ENCODE measurements at regions not wholly inside any gene's neighbourhood (a gene's known extent, or its start where the extent isn't known, plus 50 kb on each side); places are given as distances from the start of the nearest gene placed in this dataset.
A peak's percentile ranks its signal among the peaks of the same experiment; 100 is the strongest.

- TF ChIP-seq EP300 (IDR thresholded peaks at IDR 0.05; ENCODE audit: low read depth) = no peak
- no peak for TF ChIP-seq POLR2A (IDR thresholded peaks at IDR 0.05)
- no peak for TF ChIP-seq CTCF (IDR thresholded peaks at IDR 0.05)
- no peak for TF ChIP-seq POLR2AphosphoS5 (IDR thresholded peaks at IDR 0.05)
- Histone ChIP-seq H3K9me3 (no peaks in the 10 kb centered on the region), H3K4me3 (no peak overlapping the region), H3K27me3 (no peaks in the 10 kb centered on the region), H3K36me3 (no peaks in the 10 kb centered on the region), H3K27ac (no peak overlapping the region), H3K4me1 (peaks cover 0 to 14% (median 4%) of the 10 kb centered on the region in 4 donors)
- 80% methylated on average over 2 to 6 of the region's 6 CpGs for WGBS, 2 donors (ENCODE audit: low coverage in 1 of 2)
- in situ Hi-C loops (cut with MboI; ENCODE audit: low pct_ligation_motif_present in 1 of 4, low pct_unique_long_range_greater_than_20kb in 1 of 4, low sequenced_read_pairs in 3 of 4) (no loop called here), intact Hi-C loops (cut with DNase I; ENCODE audit: low total_unique reads) (loop anchor here (5.0 kb wide), 1 partner anchor 78 kb away; no protein-coding TSS in a partner anchor)
- DNase-seq = no peak
These were observed 161.0 kb upstream of the CDYL start for GRCh38 chr6:4615231-4615630.

- no peak overlapping the region for H3K4me3 ChIP-seq
These were observed 161.6 kb upstream of the CDYL start for GRCh38 chr6:4614637-4615036.

GRCh38 chr6:4613795-4614194 is 162.4 kb upstream of the CDYL start:
- H3K4me1 ChIP-seq = peaks cover 0 to 14% (median 4%) of the 10 kb centered on the region in 4 donors
- H3K27me3 ChIP-seq = no peaks in the 10 kb centered on the region
- DNase-seq = no peak
- H3K27ac ChIP-seq = no peak overlapping the region
- TF ChIP-seq POLR2A (IDR thresholded peaks at IDR 0.05) = no peak
- no peak for TF ChIP-seq EP300 (IDR thresholded peaks at IDR 0.05; ENCODE audit: low read depth)
- no peak for TF ChIP-seq POLR2AphosphoS5 (IDR thresholded peaks at IDR 0.05)
- no peak for TF ChIP-seq CTCF (IDR thresholded peaks at IDR 0.05)
- intact Hi-C loops (cut with DNase I; ENCODE audit: low total_unique reads) (no loop called here), in situ Hi-C loops (cut with MboI; ENCODE audit: low pct_ligation_motif_present in 1 of 4, low pct_unique_long_range_greater_than_20kb in 1 of 4, low sequenced_read_pairs in 3 of 4) (no loop called here)
- no peak overlapping the region for H3K4me3 ChIP-seq
- H3K36me3 ChIP-seq = no peaks in the 10 kb centered on the region
- H3K9me3 ChIP-seq = no peaks in the 10 kb centered on the region
- WGBS, 2 donors (ENCODE audit: low coverage in 1 of 2) = 86 to 88% methylated on average over 4 to 5 of the region's 5 CpGs

More at GRCh38 chr6:4614637-4615036, 161.6 kb upstream of the CDYL start:
- DNase-seq = no peak
- in situ Hi-C loops (cut with MboI; ENCODE audit: low pct_ligation_motif_present in 1 of 4, low pct_unique_long_range_greater_than_20kb in 1 of 4, low sequenced_read_pairs in 3 of 4) = no loop called here
- Histone ChIP-seq H3K27me3 (no peaks in the 10 kb centered on the region), H3K4me1 (peaks cover 0 to 14% (median 4%) of the 10 kb centered on the region in 4 donors), H3K36me3 (no peaks in the 10 kb centered on the region), H3K27ac (no peak overlapping the region), H3K9me3 (no peaks in the 10 kb centered on the region)
- intact Hi-C loops (cut with DNase I; ENCODE audit: low total_unique reads) = loop anchor here (5.0 kb wide), 1 partner anchor 77 kb away; no protein-coding TSS in a partner anchor
- 92 to 100% methylated on average over 2 to 5 of the region's 5 CpGs for WGBS, 2 donors (ENCODE audit: low coverage in 1 of 2)
- TF ChIP-seq POLR2AphosphoS5 (IDR thresholded peaks at IDR 0.05) (no peak), POLR2A (IDR thresholded peaks at IDR 0.05) (no peak), CTCF (IDR thresholded peaks at IDR 0.05) (no peak), EP300 (IDR thresholded peaks at IDR 0.05; ENCODE audit: low read depth) (no peak)

GRCh38 chr6:4613381-4613780 is 162.8 kb upstream of the CDYL start:
- Histone ChIP-seq H3K27ac (peak overlapping the region in 1 of 4 donors; percentile 52), H3K4me3 (no peak overlapping the region), H3K9me3 (no peaks in the 10 kb centered on the region), H3K36me3 (no peaks in the 10 kb centered on the region), H3K4me1 (peaks cover 0 to 14% (median 4%) of the 10 kb centered on the region in 4 donors), H3K27me3 (no peaks in the 10 kb centered on the region)
- in situ Hi-C loops (cut with MboI; ENCODE audit: low pct_ligation_motif_present in 1 of 4, low pct_unique_long_range_greater_than_20kb in 1 of 4, low sequenced_read_pairs in 3 of 4) (no loop called here), intact Hi-C loops (cut with DNase I; ENCODE audit: low total_unique reads) (no loop called here)
- 96% methylated on average over 2 of the region's 2 CpGs; no CpG with 5 or more reads in 1 of the 2 donors for WGBS, 2 donors (ENCODE audit: low coverage in 1 of 2)
- TF ChIP-seq POLR2AphosphoS5 (IDR thresholded peaks at IDR 0.05) = no peak
- no peak for TF ChIP-seq CTCF (IDR thresholded peaks at IDR 0.05)
- no peak for TF ChIP-seq POLR2A (IDR thresholded peaks at IDR 0.05)
- TF ChIP-seq EP300 (IDR thresholded peaks at IDR 0.05; ENCODE audit: low read depth) = no peak
- no peak for DNase-seq

Measured in transverse colon (tissue), 4 donors.